HepG2 (cell line): ENCODE measurements at regions not wholly inside any gene's neighbourhood (a gene's known extent, or its start where the extent isn't known, plus 50 kb on each side); places are given as distances from the start of the nearest gene placed in this dataset.
A peak's percentile ranks its signal among the peaks of the same experiment; 100 is the strongest.

Source experiments
- ASH2L ChIP-seq: fragments of 300-600, 200-600 bp; sonication (generic); IDR thresholded peaks from 2 replicates; pipeline ENCODE4 v1.7.0; 2017; ENCODE audit warnings: low read depth, mild to moderate bottlenecking, moderate library complexity, mixed read lengths, low read length; ENCODE audit not compliant: insufficient read length
- BRD4 ChIP-seq: sonication (generic); formaldehyde crosslinking; IDR thresholded peaks from 2 replicates; pipeline ENCODE4 v1.4.0; 2020; ENCODE audit warnings: missing genetic modification reagents
- ELF3 ChIP-seq: IDR thresholded peaks from 2 replicates; pipeline ENCODE4 v1.6.1; 2016; ENCODE audit warnings: missing genetic modification reagents, missing compliant biosample characterization
- FOXJ3 ChIP-seq: sonication (generic); formaldehyde crosslinking; IDR thresholded peaks from 2 replicates; pipeline ENCODE4 v1.4.0; 2020; ENCODE audit warnings: missing genetic modification reagents, mild to moderate bottlenecking, borderline replicate concordance
- FOXO1 ChIP-seq: sonication (generic); formaldehyde crosslinking; IDR thresholded peaks from 2 replicates; pipeline ENCODE4 v1.4.0; 2020; ENCODE audit warnings: missing genetic modification reagents
- KDM5A ChIP-seq: fragments of 200-600 bp; sonication (generic); IDR thresholded peaks from 2 replicates; pipeline ENCODE4 v1.7.0; 2018; ENCODE audit warnings: antibody characterized with exemption, mild to moderate bottlenecking, low read length, borderline replicate concordance
- SIN3B ChIP-seq: fragments of 150-350 bp; IDR thresholded peaks from 2 replicates; pipeline ENCODE4 v1.6.1; 2014; ENCODE audit warnings: low read length
- SPEN ChIP-seq: sonication (generic); formaldehyde crosslinking; IDR thresholded peaks from 2 replicates; pipeline ENCODE4 v1.5.1; 2020; ENCODE audit warnings: low read depth, mild to moderate bottlenecking, missing genetic modification reagents
- SRSF4 ChIP-seq: fragments of 200-400 bp; formaldehyde crosslinking; IDR thresholded peaks from one replicate; pipeline ENCODE4 v1.6.1; 2018; ENCODE audit warnings: mild to moderate bottlenecking, low read depth, low read length, moderate library complexity; ENCODE audit not compliant: poor library complexity, severe bottlenecking
- TBP ChIP-seq: sonication (generic); formaldehyde crosslinking; IDR thresholded peaks from 2 replicates; pipeline ENCODE4 v1.5.0; 2020; ENCODE audit warnings: missing genetic modification reagents
- TCF7L2 ChIP-seq: IDR thresholded peaks from 2 replicates; pipeline ENCODE4 v1.6.1; 2011; ENCODE audit warnings: mild to moderate bottlenecking, low read depth, low read length, moderate library complexity
- ZMYM3 ChIP-seq: sonication (generic); formaldehyde crosslinking; IDR thresholded peaks from 2 replicates; pipeline ENCODE4 v1.5.1; 2020; ENCODE audit warnings: mild to moderate bottlenecking, missing genetic modification reagents
- ZNF24 ChIP-seq: fragments of 450-650 bp; IDR thresholded peaks from 2 replicates; pipeline ENCODE4 v1.6.1; 2017; ENCODE audit warnings: antibody characterized with exemption, mild to moderate bottlenecking
- ZNF260 ChIP-seq: sonication (generic); formaldehyde crosslinking; IDR thresholded peaks from 2 replicates; pipeline ENCODE4 v1.4.0; 2020; ENCODE audit warnings: missing genetic modification reagents, low read depth, mild to moderate bottlenecking, borderline replicate concordance
- ZNF337 ChIP-seq: sonication (generic); formaldehyde crosslinking; IDR thresholded peaks from 2 replicates; pipeline ENCODE4 v1.5.1; 2020; ENCODE audit warnings: missing genetic modification reagents, low read depth, mild to moderate bottlenecking, borderline replicate concordance
- ZNF34 ChIP-seq: sonication (generic); formaldehyde crosslinking; IDR thresholded peaks from 2 replicates; pipeline ENCODE4 v1.4.0; 2020; ENCODE audit warnings: mild to moderate bottlenecking, missing genetic modification reagents, borderline replicate concordance
- ZNF441 ChIP-seq: sonication (generic); formaldehyde crosslinking; IDR thresholded peaks from 2 replicates; pipeline ENCODE4 v1.7.0; 2021; ENCODE audit warnings: missing genetic modification reagents, borderline replicate concordance
- ZNF501 ChIP-seq: sonication (generic); formaldehyde crosslinking; IDR thresholded peaks from 2 replicates; pipeline ENCODE4 v1.5.1; 2020; ENCODE audit warnings: mild to moderate bottlenecking, moderate library complexity, missing genetic modification reagents
- ZNF672 ChIP-seq: sonication (generic); formaldehyde crosslinking; IDR thresholded peaks from 2 replicates; pipeline ENCODE4 v1.8.1; 2022; ENCODE audit warnings: missing genetic modification reagents
- TF ChIP-seq, protein P1 (sequence below): sonication (generic); formaldehyde crosslinking; IDR thresholded peaks from 2 replicates; pipeline ENCODE4 v1.4.0; 2020; ENCODE audit warnings: missing genetic modification reagents
- TF ChIP-seq, protein P2 (sequence below): sonication (generic); formaldehyde crosslinking; IDR thresholded peaks from 2 replicates; pipeline ENCODE4 v1.4.0; 2020; ENCODE audit warnings: missing genetic modification reagents
- TF ChIP-seq, protein P3 (sequence below): sonication (generic); formaldehyde crosslinking; IDR thresholded peaks from 2 replicates; pipeline ENCODE4 v1.4.0; 2020; ENCODE audit warnings: missing genetic modification reagents
- TF ChIP-seq, protein P4 (sequence below): sonication (generic); formaldehyde crosslinking; IDR thresholded peaks from 2 replicates; pipeline ENCODE4 v1.4.0; 2020; ENCODE audit warnings: mild to moderate bottlenecking, missing genetic modification reagents
- TF ChIP-seq, protein P5 (sequence below): sonication (generic); formaldehyde crosslinking; conservative IDR thresholded peaks from 2 replicates; pipeline ENCODE4 v1.5.0; 2020; ENCODE audit warnings: missing genetic modification reagents

DNA sequence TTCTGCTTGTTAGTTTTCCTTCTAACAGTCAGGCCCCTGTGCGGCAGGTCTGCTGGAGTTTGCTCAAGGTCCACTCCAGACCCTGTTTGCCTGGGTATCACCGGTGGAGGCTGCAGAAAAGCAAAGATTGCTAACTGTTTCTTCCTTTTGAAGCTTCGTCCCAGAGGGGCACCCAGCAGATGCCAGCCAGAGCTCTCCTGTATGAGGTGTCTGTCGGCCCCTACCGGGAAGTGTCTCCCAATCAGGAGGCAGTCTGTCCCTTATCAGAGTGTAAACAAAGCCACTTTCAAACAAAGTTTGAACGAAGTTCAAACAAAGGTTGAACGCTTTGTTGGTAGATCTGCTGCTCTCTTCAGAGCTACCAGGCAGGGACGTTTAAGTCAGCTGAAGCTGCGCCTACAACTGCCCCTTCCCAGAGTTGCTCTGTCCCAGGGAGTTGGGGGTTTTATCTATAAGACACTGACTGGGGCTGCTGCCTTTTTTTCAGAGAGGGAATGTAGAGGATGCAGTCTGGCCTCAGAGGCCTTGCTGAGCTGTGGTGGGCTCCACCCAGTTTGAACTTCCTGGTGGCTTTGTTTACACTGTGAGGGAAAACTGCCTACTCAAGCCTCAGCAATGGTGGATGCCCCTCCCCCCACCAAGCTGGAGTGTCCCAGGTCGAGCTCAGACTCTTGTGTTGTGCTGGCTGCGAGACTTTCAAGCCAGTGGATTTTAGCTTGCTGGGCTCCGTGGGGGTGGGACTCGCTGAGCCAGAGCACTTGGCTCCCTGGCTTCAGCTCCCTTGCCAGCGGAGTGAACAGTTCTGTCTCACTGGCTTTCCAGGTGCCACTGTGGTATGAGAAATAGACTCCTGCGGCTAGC, 401.8 kb downstream of the SRGAP2C start (continued):
- TF ChIP-seq, protein P1, sequence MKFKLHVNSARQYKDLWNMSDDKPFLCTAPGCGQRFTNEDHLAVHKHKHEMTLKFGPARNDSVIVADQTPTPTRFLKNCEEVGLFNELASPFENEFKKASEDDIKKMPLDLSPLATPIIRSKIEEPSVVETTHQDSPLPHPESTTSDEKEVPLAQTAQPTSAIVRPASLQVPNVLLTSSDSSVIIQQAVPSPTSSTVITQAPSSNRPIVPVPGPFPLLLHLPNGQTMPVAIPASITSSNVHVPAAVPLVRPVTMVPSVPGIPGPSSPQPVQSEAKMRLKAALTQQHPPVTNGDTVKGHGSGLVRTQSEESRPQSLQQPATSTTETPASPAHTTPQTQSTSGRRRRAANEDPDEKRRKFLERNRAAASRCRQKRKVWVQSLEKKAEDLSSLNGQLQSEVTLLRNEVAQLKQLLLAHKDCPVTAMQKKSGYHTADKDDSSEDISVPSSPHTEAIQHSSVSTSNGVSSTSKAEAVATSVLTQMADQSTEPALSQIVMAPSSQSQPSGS (CRISPR knock-in tag), result peak; percentile 60; the same call in 1 of the 2 replicates
- TF ChIP-seq, protein P2, sequence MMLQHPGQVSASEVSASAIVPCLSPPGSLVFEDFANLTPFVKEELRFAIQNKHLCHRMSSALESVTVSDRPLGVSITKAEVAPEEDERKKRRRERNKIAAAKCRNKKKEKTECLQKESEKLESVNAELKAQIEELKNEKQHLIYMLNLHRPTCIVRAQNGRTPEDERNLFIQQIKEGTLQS (CRISPR knock-in tag), result no peak
- no peak for TF ChIP-seq ZNF260
- TF ChIP-seq, protein P3, sequence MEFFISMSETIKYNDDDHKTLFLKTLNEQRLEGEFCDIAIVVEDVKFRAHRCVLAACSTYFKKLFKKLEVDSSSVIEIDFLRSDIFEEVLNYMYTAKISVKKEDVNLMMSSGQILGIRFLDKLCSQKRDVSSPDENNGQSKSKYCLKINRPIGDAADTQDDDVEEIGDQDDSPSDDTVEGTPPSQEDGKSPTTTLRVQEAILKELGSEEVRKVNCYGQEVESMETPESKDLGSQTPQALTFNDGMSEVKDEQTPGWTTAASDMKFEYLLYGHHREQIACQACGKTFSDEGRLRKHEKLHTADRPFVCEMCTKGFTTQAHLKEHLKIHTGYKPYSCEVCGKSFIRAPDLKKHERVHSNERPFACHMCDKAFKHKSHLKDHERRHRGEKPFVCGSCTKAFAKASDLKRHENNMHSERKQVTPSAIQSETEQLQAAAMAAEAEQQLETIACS (CRISPR knock-in tag), result no peak
- TF ChIP-seq SPEN (CRISPR knock-in tag), result peak; percentile 60; the same call in 1 of the 2 replicates
- TF ChIP-seq TCF7L2, result peak; percentile 52
- peak; percentile 89; the same call in 1 of the 2 replicates for TF ChIP-seq FOXJ3 (CRISPR knock-in tag)
- TF ChIP-seq ZNF441 (CRISPR knock-in tag), result no peak; the same call in 1 of the 2 replicates
- TF ChIP-seq ZNF672, result no peak
- TF ChIP-seq FOXO1 (CRISPR knock-in tag), result no peak; the same call in 1 of the 2 replicates
- TF ChIP-seq ZMYM3 (CRISPR knock-in tag), result peak; percentile 56; the same call in 1 of the 2 replicates
- TF ChIP-seq KDM5A, result no peak
- TF ChIP-seq BRD4 (CRISPR knock-in tag), result no peak; the same call in 1 of the 2 replicates
- TF ChIP-seq ZNF34 (CRISPR knock-in tag), result no peak
- no peak for TF ChIP-seq TBP (CRISPR knock-in tag)
- TF ChIP-seq ASH2L, result peak; percentile 99
- TF ChIP-seq, protein P4, sequence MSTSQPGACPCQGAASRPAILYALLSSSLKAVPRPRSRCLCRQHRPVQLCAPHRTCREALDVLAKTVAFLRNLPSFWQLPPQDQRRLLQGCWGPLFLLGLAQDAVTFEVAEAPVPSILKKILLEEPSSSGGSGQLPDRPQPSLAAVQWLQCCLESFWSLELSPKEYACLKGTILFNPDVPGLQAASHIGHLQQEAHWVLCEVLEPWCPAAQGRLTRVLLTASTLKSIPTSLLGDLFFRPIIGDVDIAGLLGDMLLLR (CRISPR knock-in tag), result no peak
- no peak for TF ChIP-seq ZNF337
- TF ChIP-seq ZNF24, result no peak
- peak; percentile 73 for TF ChIP-seq ZNF501
- peak; percentile 93 for TF ChIP-seq ELF3 (CRISPR knock-in tag)
- TF ChIP-seq, protein P5, sequence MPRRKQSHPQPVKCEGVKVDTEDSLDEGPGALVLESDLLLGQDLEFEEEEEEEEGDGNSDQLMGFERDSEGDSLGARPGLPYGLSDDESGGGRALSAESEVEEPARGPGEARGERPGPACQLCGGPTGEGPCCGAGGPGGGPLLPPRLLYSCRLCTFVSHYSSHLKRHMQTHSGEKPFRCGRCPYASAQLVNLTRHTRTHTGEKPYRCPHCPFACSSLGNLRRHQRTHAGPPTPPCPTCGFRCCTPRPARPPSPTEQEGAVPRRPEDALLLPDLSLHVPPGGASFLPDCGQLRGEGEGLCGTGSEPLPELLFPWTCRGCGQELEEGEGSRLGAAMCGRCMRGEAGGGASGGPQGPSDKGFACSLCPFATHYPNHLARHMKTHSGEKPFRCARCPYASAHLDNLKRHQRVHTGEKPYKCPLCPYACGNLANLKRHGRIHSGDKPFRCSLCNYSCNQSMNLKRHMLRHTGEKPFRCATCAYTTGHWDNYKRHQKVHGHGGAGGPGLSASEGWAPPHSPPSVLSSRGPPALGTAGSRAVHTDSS (CRISPR knock-in tag), result no peak
- no peak for TF ChIP-seq SRSF4
- TF ChIP-seq SIN3B, result no peak
